ENCODE measurements at regions not wholly inside any gene's neighbourhood (a gene's known extent, or its start where the extent isn't known, plus 50 kb on each side); places are given as distances from the start of the nearest gene placed in this dataset.

DNA sequence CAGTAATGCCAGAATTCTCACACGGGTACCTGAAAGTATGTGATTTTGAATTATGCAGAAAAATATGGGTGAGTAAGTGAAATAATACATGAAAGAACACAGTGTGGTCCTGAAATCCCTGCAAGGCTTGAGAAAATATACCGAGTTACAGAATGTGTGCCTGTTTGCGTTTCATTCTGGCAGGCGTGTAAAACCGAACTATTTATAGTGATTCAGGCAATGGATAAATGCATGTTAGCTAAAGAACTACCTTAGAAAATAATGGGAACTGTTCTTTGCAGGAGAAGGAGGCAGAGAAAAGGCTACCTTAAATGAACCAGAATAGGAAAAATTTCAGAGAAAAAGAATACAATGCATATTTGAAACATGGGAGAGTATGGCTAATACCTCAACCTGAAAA is 145.8 kb upstream of the KCNQ5 start:
- H3K27ac Mint-ChIP-seq, result no peak overlapping the region
- Histone ChIP-seq H3K4me1 (ENCODE audit: insufficient read depth, low read length) (no peaks in the 10 kb centered on the region), H3K27me3 (ENCODE audit: insufficient read depth, low read length, poor library complexity, severe bottlenecking) (no peaks in the 10 kb centered on the region), H3K4me3 (ENCODE audit: low read length) (no peak overlapping the region), H3K9me3 (ENCODE audit: low read length) (no peaks in the 10 kb centered on the region), H3K27ac (ENCODE audit: low read depth, low read length) (no peak overlapping the region), H3K36me3 (ENCODE audit: insufficient read depth, low read length) (no peaks in the 10 kb centered on the region)
- ChIA-PET CTCF (no interaction called here), POLR2A (no interaction called here)
- no peak overlapping the region for H3K4me3 Mint-ChIP-seq
- no peaks in the 10 kb centered on the region for H3K4me1 Mint-ChIP-seq
- DNase-seq, result no peak
- peaks cover 0 to 4% (median 0%) of the 10 kb centered on the region in 5 donors for H3K9me3 Mint-ChIP-seq
- peaks cover 4 to 6% of the 10 kb centered on the region in 2 donors for H3K27me3 Mint-ChIP-seq
- no peaks in the 10 kb centered on the region for H3K36me3 Mint-ChIP-seq

DNA sequence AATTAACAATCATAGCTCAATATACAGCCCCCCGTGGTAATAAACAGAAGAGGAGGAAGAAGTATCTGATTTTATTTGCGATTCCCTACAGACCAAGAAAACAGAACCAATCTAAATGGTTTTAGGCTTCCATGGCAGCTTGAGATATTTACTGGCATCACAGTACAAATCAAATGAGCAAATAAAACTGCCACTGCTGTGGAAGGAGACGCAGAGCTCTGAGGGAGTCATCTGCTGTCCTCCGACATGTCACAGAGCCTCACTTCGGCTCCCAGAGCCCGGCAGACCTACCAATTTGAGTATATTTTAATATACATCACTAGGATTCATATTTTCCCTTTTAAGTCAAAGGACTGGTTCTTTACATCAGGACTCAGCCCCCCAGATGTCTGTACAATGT is 145.2 kb upstream of the KCNQ5 start:
- no peaks in the 10 kb centered on the region for H3K36me3 Mint-ChIP-seq
- H3K27me3 ChIP-seq (ENCODE audit: insufficient read depth, low read length, poor library complexity, severe bottlenecking), result no peaks in the 10 kb centered on the region
- no peaks in the 10 kb centered on the region for H3K4me1 Mint-ChIP-seq
- no peaks in the 10 kb centered on the region for H3K36me3 ChIP-seq (ENCODE audit: insufficient read depth, low read length)
- no peaks in the 10 kb centered on the region for H3K9me3 ChIP-seq (ENCODE audit: low read length)
- H3K4me1 ChIP-seq (ENCODE audit: insufficient read depth, low read length), result no peaks in the 10 kb centered on the region
- no peak for DNase-seq
- ChIA-PET POLR2A (no interaction called here), CTCF (no interaction called here)
- no peak overlapping the region for H3K27ac ChIP-seq (ENCODE audit: low read depth, low read length)
- H3K4me3 ChIP-seq (ENCODE audit: low read length), result no peak overlapping the region
- H3K27me3 Mint-ChIP-seq, result peaks cover 0 to 5% of the 10 kb centered on the region in 2 donors
- no peak overlapping the region for H3K27ac Mint-ChIP-seq
- no peak overlapping the region for H3K4me3 Mint-ChIP-seq
- H3K9me3 Mint-ChIP-seq, result peaks cover 0 to 4% (median 0%) of the 10 kb centered on the region in 5 donors

DNA sequence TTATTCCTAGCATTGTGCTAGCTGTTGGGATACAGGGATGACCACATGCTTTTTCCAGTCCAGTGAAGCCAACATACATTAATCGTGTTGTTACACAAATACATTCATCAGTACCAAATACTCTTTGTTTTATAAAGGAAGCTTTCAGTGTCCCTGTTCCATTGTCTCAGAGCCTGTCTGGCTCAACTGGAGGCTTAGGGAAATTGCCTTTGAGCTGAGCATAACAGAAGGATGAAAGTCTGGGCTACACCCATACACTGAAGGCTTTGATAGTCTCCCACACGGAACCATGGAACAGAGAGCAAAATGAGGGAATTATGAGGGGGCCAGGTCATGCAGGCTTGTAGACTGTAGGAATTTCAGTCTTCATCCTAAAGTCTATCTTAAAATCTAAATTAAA is 126.4 kb upstream of the KCNQ5 start:
- no peak for DNase-seq
- ChIA-PET POLR2A (no interaction called here), CTCF (no interaction called here)
- no peak overlapping the region for H3K4me3 Mint-ChIP-seq
- H3K36me3 ChIP-seq (ENCODE audit: insufficient read depth, low read length), result no peaks in the 10 kb centered on the region
- H3K4me1 ChIP-seq (ENCODE audit: insufficient read depth, low read length), result no peaks in the 10 kb centered on the region
- H3K27me3 ChIP-seq (ENCODE audit: insufficient read depth, low read length, poor library complexity, severe bottlenecking), result no peaks in the 10 kb centered on the region
- no peak overlapping the region for H3K4me3 ChIP-seq (ENCODE audit: low read length)
- H3K27me3 Mint-ChIP-seq, result peaks cover 5 to 12% of the 10 kb centered on the region in 2 donors
- no peaks in the 10 kb centered on the region for H3K4me1 Mint-ChIP-seq
- no peaks in the 10 kb centered on the region for H3K9me3 ChIP-seq (ENCODE audit: low read length)
- no peak overlapping the region for H3K27ac Mint-ChIP-seq
- H3K27ac ChIP-seq (ENCODE audit: low read depth, low read length), result no peak overlapping the region
- H3K9me3 Mint-ChIP-seq, result peaks cover 0 to 3% (median 0%) of the 10 kb centered on the region in 5 donors
- H3K36me3 Mint-ChIP-seq, result no peaks in the 10 kb centered on the region

DNA sequence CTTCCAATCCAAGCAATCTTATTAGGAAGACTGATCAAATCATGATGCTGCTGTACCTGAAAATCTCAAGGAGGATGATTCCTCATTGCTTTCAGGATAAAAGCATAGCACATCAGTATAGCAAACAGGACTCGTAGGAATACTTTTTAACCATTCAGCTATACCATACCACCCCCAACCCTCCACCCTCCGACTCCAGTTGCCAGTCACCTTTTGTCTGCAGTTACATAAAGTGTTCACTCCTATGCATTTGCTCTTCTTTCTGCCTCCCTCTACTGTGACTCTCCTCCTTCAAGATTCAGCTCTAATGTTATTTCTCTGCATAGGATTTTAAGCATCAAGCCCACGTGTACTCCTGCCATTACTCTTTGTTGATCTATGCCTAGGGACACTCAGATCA is 124.7 kb upstream of the KCNQ5 start:
- Histone ChIP-seq H3K9me3 (ENCODE audit: low read length) (no peaks in the 10 kb centered on the region), H3K4me1 (ENCODE audit: insufficient read depth, low read length) (no peaks in the 10 kb centered on the region), H3K27me3 (ENCODE audit: insufficient read depth, low read length, poor library complexity, severe bottlenecking) (no peaks in the 10 kb centered on the region), H3K36me3 (ENCODE audit: insufficient read depth, low read length) (no peaks in the 10 kb centered on the region), H3K27ac (ENCODE audit: low read depth, low read length) (no peak overlapping the region), H3K4me3 (ENCODE audit: low read length) (no peak overlapping the region)
- Mint-ChIP-seq H3K36me3 (no peaks in the 10 kb centered on the region), H3K9me3 (peaks cover 0 to 3% (median 0%) of the 10 kb centered on the region in 5 donors), H3K4me1 (no peaks in the 10 kb centered on the region), H3K4me3 (no peak overlapping the region), H3K27ac (no peak overlapping the region), H3K27me3 (peaks cover 5 to 12% of the 10 kb centered on the region in 2 donors)
- no peak for DNase-seq
- CTCF ChIA-PET, result no interaction called here
- POLR2A ChIA-PET, result no interaction called here

DNA sequence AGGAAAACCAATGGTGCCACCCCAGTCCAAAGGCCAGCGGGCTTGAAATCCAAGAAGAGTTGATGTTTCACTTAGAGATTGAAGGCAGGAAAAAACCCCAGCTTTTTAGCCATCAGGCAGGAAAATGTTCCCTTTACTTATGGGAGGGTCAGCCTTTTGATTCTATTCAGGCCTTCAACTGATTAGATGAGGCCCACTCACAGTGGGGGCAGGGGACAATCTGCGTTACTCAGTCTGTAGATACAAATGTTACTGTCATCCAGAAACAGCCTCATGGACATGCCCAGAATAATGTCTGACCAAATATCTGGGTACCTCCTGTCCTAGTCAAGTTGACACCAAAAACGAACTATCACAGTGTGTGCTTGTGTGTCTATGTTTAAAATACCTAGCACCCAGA is 121.2 kb upstream of the KCNQ5 start:
- H3K27me3 Mint-ChIP-seq, result peaks cover 9 to 12% of the 10 kb centered on the region in 2 donors
- CTCF ChIA-PET, result no interaction called here
- Histone ChIP-seq H3K27me3 (ENCODE audit: insufficient read depth, low read length, poor library complexity, severe bottlenecking) (no peaks in the 10 kb centered on the region), H3K9me3 (ENCODE audit: low read length) (no peaks in the 10 kb centered on the region), H3K27ac (ENCODE audit: low read depth, low read length) (no peak overlapping the region), H3K4me3 (ENCODE audit: low read length) (no peak overlapping the region), H3K36me3 (ENCODE audit: insufficient read depth, low read length) (no peaks in the 10 kb centered on the region), H3K4me1 (ENCODE audit: insufficient read depth, low read length) (no peaks in the 10 kb centered on the region)
- peaks cover 0 to 3% (median 0%) of the 10 kb centered on the region in 5 donors for H3K9me3 Mint-ChIP-seq
- H3K27ac Mint-ChIP-seq, result no peak overlapping the region
- no peak for DNase-seq
- no peaks in the 10 kb centered on the region for H3K4me1 Mint-ChIP-seq
- POLR2A ChIA-PET, result no interaction called here
- H3K36me3 Mint-ChIP-seq, result no peaks in the 10 kb centered on the region
- H3K4me3 Mint-ChIP-seq, result no peak overlapping the region

DNA sequence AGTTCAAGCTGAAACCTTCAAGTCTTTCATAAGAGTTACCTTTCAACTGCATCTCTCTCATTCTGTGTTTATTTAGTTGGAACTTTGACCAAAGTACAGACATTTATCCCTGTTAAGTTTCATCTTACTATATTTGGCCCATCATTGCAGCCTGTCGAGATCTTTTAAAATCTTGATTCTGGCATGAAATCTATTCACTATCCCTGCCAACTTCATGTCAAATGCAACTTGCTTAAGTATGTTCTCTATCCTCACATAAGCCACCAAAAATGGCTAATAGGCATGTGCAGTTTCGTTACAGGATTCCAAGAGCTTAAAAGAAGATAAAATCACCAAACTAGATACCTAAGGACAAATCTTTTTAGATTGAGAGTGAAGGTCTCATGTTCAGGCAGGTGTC is 117.5 kb upstream of the KCNQ5 start:
- no peak overlapping the region for H3K4me3 Mint-ChIP-seq
- no peaks in the 10 kb centered on the region for H3K36me3 Mint-ChIP-seq

DNA sequence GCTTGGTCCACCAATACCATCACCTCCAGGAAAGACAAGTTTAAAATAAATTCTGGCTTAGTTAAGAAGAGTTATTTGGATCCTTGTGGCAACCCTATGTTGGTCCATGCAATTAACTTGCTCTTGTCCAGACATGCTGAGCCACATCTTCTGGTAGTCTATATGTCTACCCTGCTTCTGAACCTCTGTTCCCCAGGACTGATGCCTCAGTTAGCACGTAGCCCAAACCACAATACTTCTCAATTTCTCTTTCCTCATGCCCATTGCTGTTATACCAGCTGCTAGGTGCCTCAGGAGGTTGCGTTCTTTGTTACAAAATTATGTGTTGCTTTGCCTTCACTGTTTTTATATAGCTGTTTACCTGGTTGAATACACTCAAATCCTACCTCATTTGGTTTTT is 116.4 kb upstream of the KCNQ5 start:
- H3K27me3 Mint-ChIP-seq, result peaks cover 3 to 4% of the 10 kb centered on the region in 2 donors
- Histone ChIP-seq H3K36me3 (ENCODE audit: insufficient read depth, low read length) (no peaks in the 10 kb centered on the region), H3K9me3 (ENCODE audit: low read length) (no peaks in the 10 kb centered on the region), H3K4me1 (ENCODE audit: insufficient read depth, low read length) (no peaks in the 10 kb centered on the region), H3K27me3 (ENCODE audit: insufficient read depth, low read length, poor library complexity, severe bottlenecking) (no peaks in the 10 kb centered on the region), H3K27ac (ENCODE audit: low read depth, low read length) (no peak overlapping the region), H3K4me3 (ENCODE audit: low read length) (no peak overlapping the region)
- CTCF ChIA-PET, result no interaction called here
- H3K9me3 Mint-ChIP-seq, result no peaks in the 10 kb centered on the region
- DNase-seq, result no peak
- H3K4me1 Mint-ChIP-seq, result no peaks in the 10 kb centered on the region
- no peak overlapping the region for H3K4me3 Mint-ChIP-seq
- POLR2A ChIA-PET, result no interaction called here
- H3K36me3 Mint-ChIP-seq, result no peaks in the 10 kb centered on the region
- no peak overlapping the region for H3K27ac Mint-ChIP-seq

More for the DNA sequence above, 117.5 kb upstream of the KCNQ5 start:
- Mint-ChIP-seq H3K9me3 (peaks cover 0 to under 1% (median 0%) of the 10 kb centered on the region in 5 donors), H3K4me1 (no peaks in the 10 kb centered on the region), H3K27ac (no peak overlapping the region), H3K27me3 (peaks cover 5 to 6% of the 10 kb centered on the region in 2 donors)
- Histone ChIP-seq H3K9me3 (ENCODE audit: low read length) (no peaks in the 10 kb centered on the region), H3K4me3 (ENCODE audit: low read length) (no peak overlapping the region), H3K36me3 (ENCODE audit: insufficient read depth, low read length) (no peaks in the 10 kb centered on the region), H3K27me3 (ENCODE audit: insufficient read depth, low read length, poor library complexity, severe bottlenecking) (no peaks in the 10 kb centered on the region), H3K4me1 (ENCODE audit: insufficient read depth, low read length) (no peaks in the 10 kb centered on the region), H3K27ac (ENCODE audit: low read depth, low read length) (no peak overlapping the region)
- DNase-seq, result no peak
- POLR2A ChIA-PET, result no interaction called here
- CTCF ChIA-PET, result no interaction called here

DNA sequence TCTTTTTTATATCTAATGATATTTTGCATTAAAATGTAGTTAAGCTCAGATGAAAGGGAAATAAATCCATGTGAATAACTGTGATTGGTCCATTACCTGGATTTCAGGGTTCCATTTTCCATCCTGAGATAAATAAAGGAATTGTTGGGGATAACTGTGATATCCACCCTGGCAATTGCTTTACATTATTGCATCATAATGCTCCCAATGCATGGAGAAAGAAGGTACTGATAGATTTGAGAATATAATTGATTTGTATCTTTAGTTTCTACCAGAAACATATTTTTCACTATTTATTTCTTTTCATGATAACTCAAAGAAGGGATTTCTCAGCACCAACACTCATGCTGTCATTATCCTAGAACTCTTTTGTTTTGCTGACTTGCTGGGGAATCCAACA is 102.0 kb upstream of the KCNQ5 start:
- Mint-ChIP-seq H3K27ac (no peak overlapping the region), H3K4me3 (no peak overlapping the region), H3K36me3 (no peaks in the 10 kb centered on the region), H3K4me1 (no peaks in the 10 kb centered on the region), H3K27me3 (peaks cover 9 to 11% of the 10 kb centered on the region in 2 donors), H3K9me3 (no peaks in the 10 kb centered on the region)
- ChIA-PET CTCF (no interaction called here), POLR2A (no interaction called here)
- Histone ChIP-seq H3K27ac (ENCODE audit: low read depth, low read length) (no peak overlapping the region), H3K27me3 (ENCODE audit: insufficient read depth, low read length, poor library complexity, severe bottlenecking) (no peaks in the 10 kb centered on the region), H3K36me3 (ENCODE audit: insufficient read depth, low read length) (no peaks in the 10 kb centered on the region), H3K9me3 (ENCODE audit: low read length) (no peaks in the 10 kb centered on the region), H3K4me1 (ENCODE audit: insufficient read depth, low read length) (no peaks in the 10 kb centered on the region), H3K4me3 (ENCODE audit: low read length) (no peak overlapping the region)
- DNase-seq, result no peak

DNA sequence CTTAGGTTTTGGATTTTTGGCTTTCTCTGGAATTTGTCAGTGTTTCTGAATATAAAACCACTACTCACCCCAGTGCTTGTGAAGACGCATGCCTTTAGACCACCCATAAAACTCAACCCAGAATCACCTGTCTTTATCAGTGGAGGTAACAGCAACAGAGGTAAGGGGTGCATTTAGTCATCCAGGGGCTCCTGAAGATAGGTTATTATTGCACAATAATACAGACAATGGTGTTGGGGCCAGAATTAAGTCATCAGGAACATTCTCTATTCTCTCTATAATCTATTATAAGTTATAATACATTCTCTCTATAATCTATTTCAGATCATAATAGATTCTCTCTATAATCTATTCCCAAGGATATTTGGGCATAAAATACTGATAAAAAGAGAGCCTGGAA is 100.2 kb upstream of the KCNQ5 start:
- Mint-ChIP-seq H3K4me3 (no peak overlapping the region), H3K27ac (no peak overlapping the region), H3K9me3 (no peaks in the 10 kb centered on the region), H3K36me3 (no peaks in the 10 kb centered on the region), H3K4me1 (no peaks in the 10 kb centered on the region), H3K27me3 (peaks cover 9 to 11% of the 10 kb centered on the region in 2 donors)
- Histone ChIP-seq H3K36me3 (ENCODE audit: insufficient read depth, low read length) (no peaks in the 10 kb centered on the region), H3K4me1 (ENCODE audit: insufficient read depth, low read length) (no peaks in the 10 kb centered on the region), H3K27ac (ENCODE audit: low read depth, low read length) (no peak overlapping the region), H3K27me3 (ENCODE audit: insufficient read depth, low read length, poor library complexity, severe bottlenecking) (no peaks in the 10 kb centered on the region), H3K4me3 (ENCODE audit: low read length) (no peak overlapping the region), H3K9me3 (ENCODE audit: low read length) (no peaks in the 10 kb centered on the region)
- CTCF ChIA-PET, result no interaction called here
- DNase-seq, result no peak
- POLR2A ChIA-PET, result no interaction called here

Data from CD8-positive, alpha-beta memory T cell (primary cell).